OCI-LY7 (cell line): ENCODE measurements at regions not wholly inside any gene's neighbourhood (a gene's known extent, or its start where the extent isn't known, plus 50 kb on each side); places are given as distances from the start of the nearest gene placed in this dataset.

Experiments used
- CTCF ChIP-seq: fragments of 200-600 bp; sonication (generic); conservative IDR thresholded peaks from 2 replicates; pipeline ENCODE4 v1.5.1; 2014; ENCODE audit warnings: mild to moderate bottlenecking, antibody characterized with exemption, low read length, moderate library complexity, mixed read lengths
- EZH2phosphoT487 ChIP-seq: fragments of 200-600 bp; sonication (generic); IDR thresholded peaks from 2 replicates; pipeline ENCODE4 v1.6.1; 2018; ENCODE audit warnings: low read depth, borderline replicate concordance, mild to moderate bottlenecking, mixed run types, antibody characterized with exemption, low read length, moderate library complexity, mixed read lengths

GRCh38 chr17:72565006-72565405 lies 444.2 kb downstream of the SOX9 start:
- TF ChIP-seq CTCF (no peak), EZH2phosphoT487 (no peak)
